NCI-H2029 treated with DMSO at 0.1 percent for 48 hours (cell line): ENCODE measurements at regions not wholly inside any gene's neighbourhood (a gene's known extent, or its start where the extent isn't known, plus 50 kb on each side); places are given as distances from the start of the nearest gene placed in this dataset.
"Not testable (repeated sequence)": the region's sequence is repeated elsewhere in the genome, so short reads cannot be mapped to it uniquely, and the experiment has no call there.

Experiments
- DNase-seq: peaks from one replicate; lab custom pipeline; 2025; lab: John Stamatoyannopoulos, UW

- no peak for DNase-seq
Observed at GRCh38 chr20:41719151-41719550, 101.0 kb upstream of the CHD6 start.

DNA sequence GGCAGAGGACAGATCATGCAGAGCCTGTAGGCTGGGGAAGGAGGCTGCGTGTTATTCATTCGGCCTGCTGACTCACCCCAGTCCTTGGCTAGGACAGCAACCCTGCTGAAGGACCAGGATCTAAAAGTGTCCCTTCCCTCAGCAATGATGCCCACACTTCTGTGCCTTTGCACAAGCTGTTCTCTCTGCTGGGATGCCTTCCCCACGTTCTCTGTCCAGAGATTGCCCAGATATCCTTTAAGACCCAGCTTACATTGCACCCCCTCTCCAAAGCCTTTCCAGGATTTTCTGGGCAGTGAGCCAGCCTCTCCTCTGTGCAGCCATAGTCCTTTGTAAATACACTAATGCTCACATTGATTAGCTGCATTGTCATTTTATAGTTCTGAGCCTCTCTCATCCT, 99.3 kb upstream of the CHD6 start:
- DNase-seq: peak; percentile 74

- DNase-seq: no peak
Observed at GRCh38 chr20:41716911-41717310, 98.7 kb upstream of the CHD6 start.

DNA sequence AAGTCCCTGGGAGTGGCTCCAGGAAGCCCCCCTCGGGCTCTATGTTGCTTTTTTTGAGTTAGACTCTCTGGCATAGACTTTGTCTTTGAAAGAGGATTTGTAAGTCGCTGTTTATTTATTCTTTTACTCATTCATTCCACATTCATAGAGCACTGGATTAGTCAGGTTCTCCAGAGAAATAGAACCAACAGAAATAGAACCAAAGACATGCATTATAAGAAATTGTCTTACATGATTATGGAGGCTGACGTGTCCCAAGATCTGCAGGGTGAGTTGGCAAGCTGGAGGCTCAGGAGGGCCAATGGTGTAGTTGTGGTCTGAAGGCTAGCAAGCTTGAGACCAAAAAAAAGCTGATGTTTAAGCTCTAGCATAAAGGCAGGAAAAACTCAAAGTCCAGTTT, 98.3 kb upstream of the CHD6 start:
- no peak for DNase-seq

DNA sequence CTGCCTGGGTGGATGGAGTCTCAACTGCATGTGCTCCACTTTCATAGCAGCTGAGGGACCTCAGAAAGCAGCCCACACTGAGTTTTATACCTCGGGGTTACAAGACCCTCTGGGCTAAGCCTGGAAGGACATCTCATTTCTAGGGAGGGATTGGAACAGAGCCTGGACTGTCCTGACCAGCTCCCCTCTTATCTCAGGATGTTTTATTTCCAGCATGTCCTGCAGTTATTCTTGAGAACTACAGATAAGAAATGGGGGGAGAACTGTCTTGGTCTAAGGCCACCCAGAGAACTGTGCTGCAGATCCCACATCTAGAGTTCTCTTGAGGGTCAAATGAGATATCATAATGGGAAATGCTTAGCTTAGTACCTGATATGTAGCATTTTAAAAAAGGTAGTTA, 97.3 kb upstream of the CHD6 start:
- no peak for DNase-seq

- DNase-seq: peak; percentile 40
Observed at GRCh38 chr20:41714030-41714429, 95.9 kb upstream of the CHD6 start.

- DNase-seq: no peak
Observed at GRCh38 chr20:41704896-41705295, 86.7 kb upstream of the CHD6 start.

DNA sequence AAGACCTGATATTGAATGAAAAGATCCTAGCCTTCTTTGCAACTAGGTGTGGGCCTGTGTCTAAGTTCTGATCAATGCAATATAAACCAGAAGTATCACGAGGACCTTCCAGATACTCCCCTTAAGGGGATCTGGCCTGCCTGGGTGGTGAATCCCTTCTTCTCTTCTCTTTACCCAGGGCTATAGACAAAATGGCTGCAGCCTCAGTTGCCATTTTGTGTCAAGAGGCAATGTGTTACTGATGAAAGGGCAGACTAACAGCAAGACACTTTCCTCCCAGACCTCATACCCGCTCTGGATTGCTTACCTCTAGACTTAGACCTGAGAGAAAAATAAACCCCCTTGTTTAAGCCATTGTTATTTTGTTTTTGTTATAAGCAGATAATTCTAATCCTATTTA, 84.5 kb upstream of the CHD6 start:
- DNase-seq: no peak

- no peak for DNase-seq
Observed at GRCh38 chr20:41701588-41702348, 83.6 kb upstream of the CHD6 start.

- DNase-seq: not testable (repeated sequence)
Observed at GRCh38 chr20:41699673-41700072, 81.5 kb upstream of the CHD6 start.

DNA sequence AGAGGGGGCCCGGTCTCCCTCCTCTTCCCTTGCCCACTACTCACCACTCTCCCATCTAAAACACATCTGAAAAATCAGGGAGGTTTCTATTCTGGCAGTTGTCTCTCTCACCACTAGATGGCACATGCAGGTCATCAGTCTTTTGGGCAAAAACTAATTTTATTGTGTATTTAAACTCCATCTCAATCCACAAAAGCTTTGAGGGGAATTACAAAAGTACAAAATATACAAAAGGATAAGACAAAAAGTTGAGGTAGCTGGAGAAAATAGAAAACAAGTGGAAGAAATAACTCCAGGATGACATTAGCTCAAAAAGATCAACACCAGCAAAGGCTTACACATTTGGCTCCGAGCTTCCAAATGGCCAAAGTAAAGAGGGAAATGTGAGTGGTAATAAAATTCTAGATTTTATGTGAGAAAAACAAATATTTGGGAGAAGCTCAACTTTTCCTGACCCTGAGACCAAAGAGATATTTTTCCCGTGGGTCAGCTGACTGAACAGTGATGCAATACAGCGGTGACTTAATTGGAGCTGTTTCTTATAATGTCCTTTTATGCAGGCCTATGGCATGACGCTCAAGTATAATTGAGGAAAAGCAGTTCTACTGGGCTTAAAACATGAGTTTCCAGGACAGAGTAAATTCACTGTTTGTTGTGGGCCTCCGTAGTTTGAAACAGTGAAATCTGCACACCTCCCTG, 79.8 kb upstream of the CHD6 start:
- peak; percentile 59 for DNase-seq

DNA sequence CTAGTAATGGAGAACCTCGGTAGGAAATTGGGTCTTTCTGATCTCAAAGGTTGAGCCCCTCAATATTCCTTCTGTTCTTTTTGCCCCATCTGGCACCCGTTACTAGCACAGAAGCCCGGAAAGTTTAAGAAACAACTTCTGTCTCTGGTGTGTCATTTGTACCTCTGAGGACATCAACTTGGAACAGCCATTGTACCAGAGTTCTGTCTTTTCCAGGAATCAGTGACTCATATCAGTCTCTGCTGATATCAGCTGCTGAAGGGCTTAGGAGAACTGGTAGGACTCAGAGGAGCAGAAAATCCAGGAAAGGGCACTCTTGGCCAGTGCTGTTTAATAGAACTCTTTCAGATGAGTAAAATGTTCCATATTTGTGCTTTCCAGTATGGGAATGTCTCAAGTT, 78.3 kb upstream of the CHD6 start:
- DNase-seq: no peak

GRCh38 chr20:41694796-41695195, 76.6 kb upstream of the CHD6 start:
- no peak for DNase-seq

DNA sequence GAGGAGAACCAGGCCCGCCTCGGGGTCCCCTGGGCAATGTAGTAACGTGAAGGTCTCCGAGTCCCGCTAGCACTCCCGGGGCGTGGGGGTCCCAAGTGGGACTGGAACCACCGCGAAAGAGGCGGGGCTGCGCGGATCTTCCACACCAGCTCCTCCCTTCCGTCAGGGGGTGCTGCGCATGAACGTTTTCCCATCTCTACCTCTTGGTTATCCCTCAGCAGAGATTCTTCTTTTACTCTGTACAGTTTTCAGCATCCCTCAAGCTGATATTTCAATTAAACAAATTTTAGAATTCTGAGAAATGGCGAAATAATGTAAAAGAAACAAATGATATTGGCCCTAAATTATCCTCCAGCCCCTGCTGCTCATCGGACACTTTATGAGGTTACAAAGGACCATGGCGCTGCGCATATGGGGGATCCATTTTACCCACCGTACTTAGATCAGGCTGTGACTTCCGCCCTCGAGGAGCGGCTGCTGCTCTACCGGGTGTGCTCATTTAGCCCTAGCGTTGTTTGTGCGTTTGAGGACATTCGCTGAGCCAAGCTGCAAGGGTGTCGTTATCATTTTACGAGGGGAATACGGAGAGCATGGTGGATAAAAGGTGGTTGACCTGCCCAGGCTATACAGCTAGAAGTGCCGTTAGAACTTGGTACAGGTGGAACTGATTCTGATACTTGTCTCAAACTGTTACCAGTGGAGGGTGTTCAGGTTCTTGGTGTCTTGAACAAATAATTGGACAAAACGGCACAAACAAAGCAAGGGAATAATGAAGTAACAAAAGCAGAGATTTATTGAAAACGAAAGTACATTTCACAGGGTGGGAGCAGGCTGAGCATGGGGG, 75.2 kb upstream of the CHD6 start:
- DNase-seq: peak; percentile 92

DNA sequence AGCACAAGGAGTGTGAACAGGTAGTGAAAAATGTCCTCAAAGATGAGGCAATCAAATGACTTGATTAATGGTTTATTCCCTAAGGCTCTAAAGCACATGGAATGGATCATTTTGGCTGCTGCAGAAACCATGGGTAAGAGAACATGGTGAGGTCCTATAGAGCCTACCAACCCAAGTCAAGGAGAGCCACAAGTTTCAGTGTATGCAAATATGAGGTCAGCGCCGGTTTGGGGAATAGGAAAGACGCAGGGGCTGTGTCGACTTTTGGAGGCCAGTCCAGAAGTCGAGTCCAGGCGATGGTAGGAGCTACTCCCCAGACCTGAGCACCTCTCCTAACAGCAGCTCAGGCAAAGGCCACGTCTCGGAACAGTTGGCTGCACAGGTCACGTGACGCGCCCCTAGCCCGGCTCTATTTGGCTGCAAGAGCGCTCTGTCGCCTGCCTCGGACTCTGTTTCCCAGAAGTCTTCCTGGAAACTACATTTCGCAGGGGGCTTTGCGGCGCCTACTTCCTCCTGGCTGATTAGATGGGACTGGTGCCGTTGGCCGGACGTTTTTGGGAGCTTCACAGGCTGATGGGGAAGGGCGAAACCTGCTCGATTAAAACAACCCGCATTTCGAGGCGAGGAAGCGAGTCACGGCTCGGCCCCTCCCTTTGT, 74.4 kb upstream of the CHD6 start:
- peak; percentile 51 for DNase-seq

GRCh38 chr20:41691443-41691842, 73.3 kb upstream of the CHD6 start:
- DNase-seq: no peak

GRCh38 chr20:41690702-41691101, 72.5 kb upstream of the CHD6 start:
- no peak for DNase-seq

- no peak for DNase-seq
Observed at GRCh38 chr20:41686961-41687360, 68.8 kb upstream of the CHD6 start.

DNA sequence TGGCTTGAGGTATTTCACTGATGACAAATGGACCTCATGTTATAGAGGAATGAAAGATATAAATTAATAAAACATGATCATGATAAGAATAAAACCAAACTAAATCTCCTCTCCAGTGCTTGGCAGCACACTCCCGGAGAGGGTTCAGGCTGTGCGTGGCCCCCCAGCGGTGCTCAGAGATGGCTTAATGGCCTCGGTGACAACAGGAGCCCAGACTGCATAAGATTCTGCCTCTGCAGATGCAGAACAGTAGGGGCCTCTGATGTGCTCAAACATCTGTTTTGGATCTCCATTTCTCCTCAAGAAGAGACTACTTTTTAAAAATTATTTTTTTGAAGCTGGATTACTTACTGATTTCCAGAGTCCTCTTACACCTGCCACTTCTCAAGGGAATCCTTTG, 67.0 kb upstream of the CHD6 start:
- not testable (repeated sequence) for DNase-seq

DNA sequence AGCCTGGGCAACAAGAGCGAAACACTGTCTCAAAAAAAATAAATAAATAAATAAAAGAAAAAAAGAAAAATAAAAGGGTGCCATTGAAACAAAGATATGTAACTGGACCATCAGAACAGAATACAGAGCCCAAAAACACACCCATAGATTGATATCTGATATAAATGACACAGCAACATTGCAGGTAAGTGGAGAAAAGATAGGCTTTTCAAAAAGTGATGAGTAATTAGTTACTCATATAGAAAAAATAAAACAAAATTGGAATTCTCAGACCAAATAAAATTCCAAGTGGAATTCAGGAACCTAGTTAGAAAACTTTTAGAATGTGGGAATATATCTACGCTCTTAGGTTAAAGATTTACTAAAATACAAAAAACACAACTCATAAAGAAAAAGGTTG, 60.6 kb upstream of the CHD6 start:
- DNase-seq: no peak

DNA sequence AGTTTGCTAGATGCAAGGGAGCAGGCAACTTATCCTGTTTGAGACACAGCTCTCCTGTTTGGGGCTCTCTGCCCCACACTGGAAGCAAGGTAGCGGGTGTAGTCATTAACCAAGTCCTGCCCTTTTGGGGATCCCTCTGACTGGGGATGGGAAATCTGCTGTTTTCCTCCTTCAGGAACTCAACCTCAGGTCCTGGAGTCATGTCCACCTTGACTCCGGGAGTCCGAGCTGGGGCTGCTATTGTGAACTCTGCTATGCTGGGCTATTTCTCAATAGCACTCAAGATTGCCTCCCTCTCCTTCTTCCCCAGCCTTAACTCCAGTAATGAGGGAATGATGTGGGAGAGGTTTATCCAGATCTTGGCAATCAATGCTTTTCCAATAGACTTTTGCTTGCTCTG, 54.1 kb upstream of the CHD6 start:
- no peak for DNase-seq

DNA sequence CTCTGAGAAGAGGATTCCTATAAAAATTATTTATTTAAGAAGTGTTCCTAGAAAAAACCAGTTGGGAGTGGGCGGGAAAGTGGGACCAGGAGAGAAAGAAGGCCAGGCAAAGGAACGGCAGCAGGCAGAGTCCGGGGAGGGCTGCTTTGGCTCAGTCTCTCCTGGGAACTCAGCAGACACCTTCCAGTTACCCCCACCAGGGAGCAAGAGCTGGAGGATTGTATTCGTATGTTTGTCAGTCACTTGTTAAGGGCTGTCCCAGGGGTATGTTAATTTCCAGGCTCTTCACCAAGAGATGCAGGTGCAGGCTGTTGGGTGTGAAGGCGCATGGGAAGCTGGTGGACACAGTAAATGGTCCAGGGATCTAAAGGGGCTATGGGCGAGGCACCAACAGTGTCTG, 53.0 kb upstream of the CHD6 start:
- no peak for DNase-seq
